ENCODE measurements at regions not wholly inside any gene's neighbourhood (a gene's known extent, or its start where the extent isn't known, plus 50 kb on each side); places are given as distances from the start of the nearest gene placed in this dataset.
"Not testable (repeated sequence)": the region's sequence is repeated elsewhere in the genome, so short reads cannot be mapped to it uniquely, and the experiment has no call there.

GRCh38 chr20:43404878-43405277 lies 52.8 kb upstream of the SRSF6 start:
- H3K79me2 ChIP-seq (ENCODE audit: insufficient read depth, low read length): no peaks in the 10 kb centered on the region
- H3K4me1 ChIP-seq (ENCODE audit: insufficient read depth, low read length): no peaks in the 10 kb centered on the region
- no peak overlapping the region for H2AFZ ChIP-seq (ENCODE audit: low read depth, low read length)
- no peaks in the 10 kb centered on the region for H3K27me3 ChIP-seq (ENCODE audit: insufficient read depth, low read length, poor library complexity)
- H4K20me1 ChIP-seq (ENCODE audit: insufficient read depth, low read length): no peaks in the 10 kb centered on the region
- ATAC-seq (ENCODE audit: insufficient read depth, low read depth) (no peak), DNase-seq (no peak)
- no peaks in the 10 kb centered on the region for H3K36me3 ChIP-seq (ENCODE audit: insufficient read depth, low read length)
- TF ChIP-seq EZH2 (IDR thresholded peaks at IDR 0.05; ENCODE audit: borderline replicate concordance, low read depth, low read length, severe bottlenecking) (no peak), CTCF (IDR thresholded peaks at IDR 0.05; ENCODE audit: borderline replicate concordance, extremely low read depth, low read length, poor library complexity, severe bottlenecking) (peak; percentile 17)
- no peak overlapping the region for H3K4me2 ChIP-seq (ENCODE audit: insufficient read depth, low read length)
- H3K9me3 ChIP-seq (ENCODE audit: insufficient read depth, low read length, severe bottlenecking): peaks cover 2% of the 10 kb centered on the region
- no peak overlapping the region for H3K4me3 ChIP-seq (ENCODE audit: low read depth in 1 of 2, low read length in 2 of 2)
- no peak overlapping the region for H3K9ac ChIP-seq (ENCODE audit: low read depth, low read length)
- no peak overlapping the region for H3K27ac ChIP-seq (ENCODE audit: low read length)

- not testable (repeated sequence) for H3K4me2 ChIP-seq (ENCODE audit: insufficient read depth, low read length); H4K20me1 ChIP-seq (ENCODE audit: insufficient read depth, low read length); H3K9ac ChIP-seq (ENCODE audit: low read depth, low read length); H2AFZ ChIP-seq (ENCODE audit: low read depth, low read length); H3K79me2 ChIP-seq (ENCODE audit: insufficient read depth, low read length); H3K27ac ChIP-seq (ENCODE audit: low read length); H3K9me3 ChIP-seq (ENCODE audit: insufficient read depth, low read length, severe bottlenecking); DNase-seq; H3K4me3 ChIP-seq (ENCODE audit: low read depth in 1 of 2, low read length in 2 of 2); ATAC-seq (ENCODE audit: insufficient read depth, low read depth); H3K36me3 ChIP-seq (ENCODE audit: insufficient read depth, low read length); H3K27me3 ChIP-seq (ENCODE audit: insufficient read depth, low read length, poor library complexity); H3K4me1 ChIP-seq (ENCODE audit: insufficient read depth, low read length)
These were observed 56.8 kb upstream of the SRSF6 start for GRCh38 chr20:43400882-43401281.

GRCh38 chr20:43398676-43399324 lies 58.9 kb upstream of the SRSF6 start:
- H3K4me2 ChIP-seq (ENCODE audit: insufficient read depth, low read length): no peak overlapping the region
- TF ChIP-seq EZH2 (IDR thresholded peaks at IDR 0.05; ENCODE audit: borderline replicate concordance, low read depth, low read length, severe bottlenecking) (no peak), CTCF (IDR thresholded peaks at IDR 0.05; ENCODE audit: borderline replicate concordance, extremely low read depth, low read length, poor library complexity, severe bottlenecking) (no peak)

DNA sequence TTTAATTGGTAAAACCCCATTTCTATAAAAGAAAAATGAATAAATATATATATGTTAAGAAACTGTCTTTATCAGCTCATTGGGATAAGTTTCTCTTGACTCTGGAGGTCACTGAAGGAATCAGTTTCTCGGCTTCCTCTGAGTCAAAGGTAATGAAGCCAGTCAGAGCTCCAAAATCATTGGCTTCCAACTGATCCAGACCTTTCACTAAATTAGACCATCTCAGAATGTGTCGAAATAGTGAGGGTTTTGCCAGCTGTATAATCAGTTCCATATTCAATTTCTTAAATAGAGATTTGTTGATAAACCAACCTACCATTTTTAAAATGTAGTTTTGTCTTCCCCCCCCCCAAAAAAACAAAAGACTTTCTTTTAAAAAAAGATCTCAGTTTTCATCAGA lies 60.5 kb upstream of the SRSF6 start:
- Histone ChIP-seq H3K4me1 (ENCODE audit: insufficient read depth, low read length) (no peaks in the 10 kb centered on the region), H3K36me3 (ENCODE audit: insufficient read depth, low read length) (no peaks in the 10 kb centered on the region), H3K27ac (ENCODE audit: low read length) (no peak overlapping the region), H3K4me2 (ENCODE audit: insufficient read depth, low read length) (no peak overlapping the region), H3K27me3 (ENCODE audit: insufficient read depth, low read length, poor library complexity) (no peaks in the 10 kb centered on the region), H4K20me1 (ENCODE audit: insufficient read depth, low read length) (no peaks in the 10 kb centered on the region), H3K9ac (ENCODE audit: low read depth, low read length) (no peak overlapping the region), H3K9me3 (ENCODE audit: insufficient read depth, low read length, severe bottlenecking) (no peaks in the 10 kb centered on the region), H3K79me2 (ENCODE audit: insufficient read depth, low read length) (no peaks in the 10 kb centered on the region), H2AFZ (ENCODE audit: low read depth, low read length) (no peak overlapping the region), H3K4me3 (ENCODE audit: low read depth in 1 of 2, low read length in 2 of 2) (no peak overlapping the region)
- DNase-seq (no peak), ATAC-seq (ENCODE audit: insufficient read depth, low read depth) (no peak)
- TF ChIP-seq EZH2 (IDR thresholded peaks at IDR 0.05; ENCODE audit: borderline replicate concordance, low read depth, low read length, severe bottlenecking): no peak
- TF ChIP-seq CTCF (IDR thresholded peaks at IDR 0.05; ENCODE audit: borderline replicate concordance, extremely low read depth, low read length, poor library complexity, severe bottlenecking): no peak

More at GRCh38 chr20:43398676-43399324, 58.9 kb upstream of the SRSF6 start:
- Histone ChIP-seq H3K9me3 (ENCODE audit: insufficient read depth, low read length, severe bottlenecking) (no peaks in the 10 kb centered on the region), H3K36me3 (ENCODE audit: insufficient read depth, low read length) (no peaks in the 10 kb centered on the region), H4K20me1 (ENCODE audit: insufficient read depth, low read length) (no peaks in the 10 kb centered on the region), H3K79me2 (ENCODE audit: insufficient read depth, low read length) (no peaks in the 10 kb centered on the region), H3K27ac (ENCODE audit: low read length) (no peak overlapping the region), H3K4me3 (ENCODE audit: low read depth in 1 of 2, low read length in 2 of 2) (no peak overlapping the region), H3K9ac (ENCODE audit: low read depth, low read length) (no peak overlapping the region), H3K4me1 (ENCODE audit: insufficient read depth, low read length) (no peaks in the 10 kb centered on the region), H2AFZ (ENCODE audit: low read depth, low read length) (no peak overlapping the region), H3K27me3 (ENCODE audit: insufficient read depth, low read length, poor library complexity) (no peaks in the 10 kb centered on the region)
- DNase-seq (no peak), ATAC-seq (ENCODE audit: insufficient read depth, low read depth) (no peak)
